HepG2 (cell line): ENCODE measurements at regions not wholly inside any gene's neighbourhood (a gene's known extent, or its start where the extent isn't known, plus 50 kb on each side); places are given as distances from the start of the nearest gene placed in this dataset.

ENCODE experiments used
- CTCF ChIP-seq: sonication (generic); formaldehyde crosslinking; IDR thresholded peaks from 2 replicates; pipeline ENCODE4 v1.5.0; 2020; ENCODE audit warnings: mild to moderate bottlenecking, missing genetic modification reagents, moderate library complexity
- HDAC2 ChIP-seq: sonication (generic); formaldehyde crosslinking; IDR thresholded peaks from 2 replicates; pipeline ENCODE4 v1.4.0; 2020; ENCODE audit warnings: missing genetic modification reagents
- NCOA1 ChIP-seq: sonication (generic); formaldehyde crosslinking; IDR thresholded peaks from 2 replicates; pipeline ENCODE4 v1.9.0; 2021; ENCODE audit warnings: missing genetic modification reagents
- NR2C2 ChIP-seq: sonication (generic); formaldehyde crosslinking; IDR thresholded peaks from 2 replicates; pipeline ENCODE4 v1.4.0; 2020; ENCODE audit warnings: missing genetic modification reagents, mild to moderate bottlenecking, moderate library complexity, borderline replicate concordance
- PHF20 ChIP-seq: sonication (generic); formaldehyde crosslinking; IDR thresholded peaks from 2 replicates; pipeline ENCODE4 v1.5.0; 2020; ENCODE audit warnings: mild to moderate bottlenecking, missing genetic modification reagents

- TF ChIP-seq CTCF (peak; percentile 51), NR2C2 (CRISPR knock-in tag) (no peak), NCOA1 (CRISPR knock-in tag) (no peak), PHF20 (CRISPR knock-in tag) (no peak), HDAC2 (no peak)
These were observed 61.7 kb upstream of the GJA8 start for GRCh38 chr1:147840909-147841308.
